ENCODE measurements at regions not wholly inside any gene's neighbourhood (a gene's known extent, or its start where the extent isn't known, plus 50 kb on each side); places are given as distances from the start of the nearest gene placed in this dataset.
"Not testable (repeated sequence)": the region's sequence is repeated elsewhere in the genome, so short reads cannot be mapped to it uniquely, and the experiment has no call there.

GRCh38 chr21:8399866-8400265 is 2121.5 kb upstream of the TPTE start:
- H3K27me3 Mint-ChIP-seq (ENCODE audit: low read depth); H3K14ac ChIP-seq (ENCODE audit: insufficient read depth, low read length); H3K79me2 ChIP-seq (ENCODE audit: insufficient read depth, low read length); H3K4me3 Mint-ChIP-seq; H3K27ac ChIP-seq (ENCODE audit: insufficient read length, low read depth, low read length); H3K27me3 ChIP-seq (ENCODE audit: insufficient read depth, low read length); H3K23ac ChIP-seq (ENCODE audit: insufficient read length, low read depth, low read length); H4K20me1 ChIP-seq (ENCODE audit: control insufficient read depth, insufficient read depth, insufficient read length); H3K18ac ChIP-seq (ENCODE audit: insufficient read length, low read depth, low read length); H2AK5ac ChIP-seq (ENCODE audit: insufficient read length, low read length); H3K56ac ChIP-seq (ENCODE audit: insufficient read length, low read depth, low read length); H4K8ac ChIP-seq (replicated peaks; ENCODE audit: insufficient read length, low read depth, low read length); H4K91ac ChIP-seq (ENCODE audit: insufficient read length, low read depth, low read length); H2BK120ac ChIP-seq (ENCODE audit: low read depth, low read length, poor library complexity, severe bottlenecking); H4K5ac ChIP-seq (ENCODE audit: insufficient read length, low read depth, low read length); H3K36me3 Mint-ChIP-seq (ENCODE audit: insufficient read depth in 1 of 3, low read depth in 3 of 3); H3K79me1 ChIP-seq (ENCODE audit: insufficient read depth, low read depth, low read length, poor library complexity, severe bottlenecking); DNase-seq; H2BK12ac ChIP-seq (ENCODE audit: insufficient read length, low read depth, low read length); H3K23me2 ChIP-seq (ENCODE audit: insufficient read length, low read depth, low read length, poor library complexity, severe bottlenecking); H3T11ph ChIP-seq (ENCODE audit: low read length); H3K27ac Mint-ChIP-seq; H2AFZ ChIP-seq (ENCODE audit: low read length); H3K4me1 Mint-ChIP-seq; H3K4me2 ChIP-seq (ENCODE audit: insufficient read depth, insufficient read length, low read length); H3K9me3 ChIP-seq (ENCODE audit: control insufficient read depth, low read depth, low read length); H3K4ac ChIP-seq (ENCODE audit: low read depth, low read length); H3K4me1 ChIP-seq (ENCODE audit: insufficient read depth, low read length); H3K9ac ChIP-seq (ENCODE audit: extremely low read depth, insufficient read length, low read length); H3K9me3 Mint-ChIP-seq; H2BK20ac ChIP-seq (ENCODE audit: low read depth, low read length, poor library complexity, severe bottlenecking); H2BK15ac ChIP-seq (ENCODE audit: low read depth, low read length); H2BK5ac ChIP-seq (ENCODE audit: insufficient read length, low read length): not testable (repeated sequence)
- WGBS (ENCODE audit: extremely low coverage, insufficient read length, low lambda C conversion rate) = no CpG with 5 or more reads among the region's 67 CpGs

- H3K9me3 ChIP-seq (ENCODE audit: control insufficient read depth, low read depth, low read length) = not testable (repeated sequence)
These were observed 2119.6 kb upstream of the TPTE start for GRCh38 chr21:8401799-8402198.

More at GRCh38 chr21:8401799-8402198, 2119.6 kb upstream of the TPTE start:
- H2BK20ac ChIP-seq (ENCODE audit: low read depth, low read length, poor library complexity, severe bottlenecking); H4K91ac ChIP-seq (ENCODE audit: insufficient read length, low read depth, low read length); H3K23ac ChIP-seq (ENCODE audit: insufficient read length, low read depth, low read length); H3T11ph ChIP-seq (ENCODE audit: low read length); H3K23me2 ChIP-seq (ENCODE audit: insufficient read length, low read depth, low read length, poor library complexity, severe bottlenecking); H3K4me2 ChIP-seq (ENCODE audit: insufficient read depth, insufficient read length, low read length); H3K4me1 ChIP-seq (ENCODE audit: insufficient read depth, low read length); H3K9ac ChIP-seq (ENCODE audit: extremely low read depth, insufficient read length, low read length); H4K20me1 ChIP-seq (ENCODE audit: control insufficient read depth, insufficient read depth, insufficient read length); H3K56ac ChIP-seq (ENCODE audit: insufficient read length, low read depth, low read length); H3K79me1 ChIP-seq (ENCODE audit: insufficient read depth, low read depth, low read length, poor library complexity, severe bottlenecking); H4K8ac ChIP-seq (replicated peaks; ENCODE audit: insufficient read length, low read depth, low read length); H3K27ac ChIP-seq (ENCODE audit: insufficient read length, low read depth, low read length); H2AFZ ChIP-seq (ENCODE audit: low read length); H3K27ac Mint-ChIP-seq; H2AK5ac ChIP-seq (ENCODE audit: insufficient read length, low read length); H3K9me3 Mint-ChIP-seq; H2BK12ac ChIP-seq (ENCODE audit: insufficient read length, low read depth, low read length); H3K4me1 Mint-ChIP-seq; H2BK15ac ChIP-seq (ENCODE audit: low read depth, low read length); H4K5ac ChIP-seq (ENCODE audit: insufficient read length, low read depth, low read length); H3K4ac ChIP-seq (ENCODE audit: low read depth, low read length); H3K14ac ChIP-seq (ENCODE audit: insufficient read depth, low read length); H2BK5ac ChIP-seq (ENCODE audit: insufficient read length, low read length); H2BK120ac ChIP-seq (ENCODE audit: low read depth, low read length, poor library complexity, severe bottlenecking); H3K18ac ChIP-seq (ENCODE audit: insufficient read length, low read depth, low read length); H3K27me3 ChIP-seq (ENCODE audit: insufficient read depth, low read length); H3K36me3 Mint-ChIP-seq (ENCODE audit: insufficient read depth in 1 of 3, low read depth in 3 of 3); H3K79me2 ChIP-seq (ENCODE audit: insufficient read depth, low read length); H3K4me3 Mint-ChIP-seq; DNase-seq; H3K27me3 Mint-ChIP-seq (ENCODE audit: low read depth): not testable (repeated sequence)
- WGBS (ENCODE audit: extremely low coverage, insufficient read length, low lambda C conversion rate) = no CpG with 5 or more reads among the region's 66 CpGs

Measured in H9 (cell line).